GM21786 (cell line): ENCODE measurements at regions not wholly inside any gene's neighbourhood (a gene's known extent, or its start where the extent isn't known, plus 50 kb on each side); places are given as distances from the start of the nearest gene placed in this dataset.

Experiments
- ATAC-seq: cut with Tn5 transposase; IDR thresholded peaks from one replicate; pipeline ENCODE4 v1.9.1; 2021; ENCODE audit not compliant: unreplicated experiment

DNA sequence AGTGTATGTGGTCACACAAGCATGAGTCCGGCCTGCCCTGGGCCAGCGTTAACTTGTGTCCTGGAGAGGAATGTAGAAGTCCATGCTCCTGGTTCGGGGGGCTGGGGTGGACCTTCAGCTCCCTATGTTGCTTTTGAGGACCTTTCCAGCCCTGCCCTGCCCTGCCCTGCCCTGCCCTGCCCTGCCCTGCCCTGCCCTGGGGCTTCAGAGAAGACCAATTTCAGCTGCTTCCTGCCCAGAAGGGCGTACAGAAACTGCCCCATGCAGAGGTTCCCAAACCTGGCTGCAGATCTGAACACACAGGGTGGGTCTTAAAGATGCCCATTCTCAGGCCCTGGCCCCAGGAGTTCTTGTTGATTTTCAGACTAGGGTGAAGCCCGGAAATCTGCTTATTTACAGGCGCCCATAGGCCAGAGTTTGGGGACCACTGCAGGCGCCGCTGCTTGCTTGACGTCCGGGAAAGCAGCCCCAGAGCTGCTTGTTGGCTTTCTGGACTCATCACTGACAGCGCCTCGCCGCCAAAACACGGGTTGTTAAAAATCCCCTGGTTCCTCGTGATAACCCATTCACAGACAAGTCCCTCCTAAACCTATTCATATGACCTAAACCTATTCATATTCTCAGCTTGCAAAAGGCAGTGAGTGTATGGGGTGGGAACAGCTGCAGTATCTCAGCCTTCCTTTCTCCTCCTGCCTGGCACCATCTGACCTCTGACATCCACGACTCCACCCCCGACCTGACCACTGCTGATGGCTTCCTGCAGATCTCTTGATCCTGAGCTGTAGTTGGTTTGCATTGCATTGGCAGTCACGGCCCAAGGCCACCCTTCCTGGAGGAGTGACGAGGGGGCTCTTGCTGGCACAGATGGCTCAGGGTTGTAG, 198.3 kb downstream of the GLI2 start:
- ATAC-seq = no peak

DNA sequence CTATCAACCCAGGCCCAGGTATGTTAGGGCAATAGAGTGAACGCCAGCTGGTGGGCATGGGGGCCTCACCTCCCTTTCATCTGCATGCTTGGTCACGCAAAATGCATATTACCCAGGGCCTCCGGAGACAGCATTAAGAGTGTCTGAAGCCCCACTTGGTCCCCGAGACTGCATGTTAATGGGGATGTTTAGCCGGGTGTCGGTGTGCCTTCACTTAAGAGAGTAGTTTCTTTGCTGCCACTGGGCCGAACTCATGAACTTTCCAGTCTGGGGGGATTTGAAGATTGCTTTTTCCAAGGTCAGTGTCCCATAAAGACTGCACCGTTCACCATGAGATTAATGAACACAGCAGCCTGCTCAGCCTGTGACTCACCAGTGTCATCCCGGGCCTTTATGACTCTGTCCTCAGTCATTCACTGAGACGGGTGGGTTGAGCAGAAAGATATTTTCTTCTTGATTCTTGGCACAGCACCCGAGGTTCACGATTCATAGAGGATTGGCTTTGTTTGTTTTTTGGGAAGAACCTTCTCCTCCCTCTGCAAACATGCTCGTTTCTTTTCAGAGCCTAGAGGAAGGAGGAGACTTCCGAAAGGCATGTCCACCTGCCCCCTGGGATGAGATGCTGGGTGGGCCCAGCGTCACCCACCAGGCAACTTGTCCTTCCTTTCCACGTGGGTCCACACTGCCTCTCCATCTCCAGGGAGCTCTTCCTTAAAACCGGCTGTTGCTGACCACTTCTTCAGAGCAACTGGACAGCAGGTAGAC, 199.1 kb downstream of the GLI2 start:
- no peak for ATAC-seq

DNA sequence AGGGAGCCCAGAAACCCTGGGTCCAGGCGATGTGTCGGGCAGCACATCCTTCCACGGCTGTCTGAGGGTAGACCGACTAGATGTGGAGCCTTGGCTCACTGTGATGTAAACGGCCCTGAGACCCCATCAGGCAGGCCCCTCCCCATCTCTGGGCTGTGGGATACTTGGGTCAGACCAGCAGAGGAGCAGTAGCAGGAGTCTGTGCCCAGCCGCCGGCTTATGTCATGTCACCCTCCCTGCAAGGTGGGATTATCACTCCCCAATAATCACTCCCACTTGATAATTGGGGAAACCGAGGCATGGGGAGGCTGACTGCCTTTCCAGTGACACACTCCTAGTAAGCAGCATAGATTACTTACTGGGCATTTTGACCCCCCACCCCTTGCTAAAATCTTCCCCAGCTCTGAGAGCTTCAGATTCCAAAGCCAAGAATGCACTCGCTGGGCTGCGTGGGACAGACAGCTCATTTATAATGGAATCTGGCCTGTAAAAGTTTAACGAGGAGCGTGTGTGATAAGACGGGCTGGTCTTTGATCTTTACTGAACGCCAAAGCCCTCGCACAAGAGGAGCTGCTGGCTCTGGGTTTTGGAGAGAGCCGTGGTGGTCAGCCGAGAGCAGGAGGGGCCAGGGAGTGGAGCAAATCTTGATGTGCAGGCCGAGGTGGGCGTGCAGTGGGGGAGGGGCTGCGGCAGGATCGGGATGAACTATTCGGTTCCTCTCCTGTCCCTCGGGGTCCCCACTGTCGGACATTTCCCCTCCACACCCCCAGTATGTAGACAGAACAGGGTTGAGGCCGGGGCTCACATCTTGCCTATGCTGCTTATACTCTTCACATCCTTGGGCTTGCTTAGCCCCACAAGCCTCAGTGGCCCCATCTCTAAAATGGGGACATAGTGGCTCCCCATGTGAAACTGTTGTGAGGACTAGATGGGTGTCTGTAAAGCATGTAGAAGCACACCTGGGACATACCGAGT, 200.0 kb downstream of the GLI2 start:
- no peak for ATAC-seq

DNA sequence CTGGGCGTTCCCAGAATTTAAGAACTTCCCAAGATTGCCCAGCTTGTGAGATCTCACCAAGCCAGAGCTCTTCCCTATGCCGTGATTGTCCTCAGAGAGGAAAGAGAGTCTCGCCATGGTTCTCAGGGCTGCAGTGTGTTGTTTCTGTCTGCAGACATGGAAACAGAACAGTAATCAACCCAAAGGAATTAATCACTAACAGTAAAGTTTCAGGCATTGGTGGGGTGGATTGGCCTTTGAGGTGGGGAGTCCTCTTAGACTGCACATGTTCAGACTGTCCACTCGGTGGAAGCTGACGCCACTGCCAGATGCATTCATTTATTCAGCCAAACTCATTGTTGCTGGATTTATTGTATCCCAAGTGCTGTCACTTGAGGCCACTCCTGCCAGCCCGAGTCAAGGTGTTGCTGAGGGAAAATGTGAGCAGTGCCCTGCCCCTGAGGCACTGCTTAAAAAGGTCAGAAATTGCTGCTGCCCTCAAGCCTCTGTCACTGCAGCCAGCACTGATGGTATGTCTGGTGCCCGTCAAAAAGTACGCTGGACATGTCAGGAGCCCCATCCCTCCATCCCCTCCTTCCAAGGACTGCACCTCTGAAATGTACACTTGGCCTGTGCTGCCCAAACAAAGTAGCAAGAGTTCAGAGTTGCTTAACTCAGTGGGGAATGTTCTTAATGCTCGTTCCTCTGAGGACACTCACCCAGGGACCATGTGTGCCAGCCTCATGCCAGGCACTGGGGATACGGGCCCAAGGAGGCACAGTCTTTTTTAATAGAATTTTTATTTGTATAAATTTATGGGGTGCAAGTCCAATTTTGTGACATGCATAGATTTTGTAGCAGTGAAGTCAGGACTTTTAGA, 201.0 kb downstream of the GLI2 start:
- ATAC-seq = no peak

DNA sequence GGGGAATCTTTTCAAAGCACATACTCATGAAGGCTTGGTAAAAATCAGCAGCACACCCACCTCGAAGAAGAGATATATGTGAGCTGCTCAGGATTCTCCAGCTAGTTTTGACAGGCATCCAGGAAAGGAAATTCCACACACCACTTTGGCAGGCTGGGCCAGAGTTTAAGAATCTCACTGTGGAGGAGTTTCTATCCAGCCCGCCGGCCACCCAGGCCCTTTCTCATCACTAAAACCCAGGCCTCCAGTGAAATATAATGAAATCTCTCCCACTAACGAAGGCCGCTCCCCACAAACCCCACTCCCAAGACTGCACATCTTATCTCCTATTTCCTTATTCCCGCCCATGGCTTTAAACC, 202.0 kb downstream of the GLI2 start:
- no peak for ATAC-seq

DNA sequence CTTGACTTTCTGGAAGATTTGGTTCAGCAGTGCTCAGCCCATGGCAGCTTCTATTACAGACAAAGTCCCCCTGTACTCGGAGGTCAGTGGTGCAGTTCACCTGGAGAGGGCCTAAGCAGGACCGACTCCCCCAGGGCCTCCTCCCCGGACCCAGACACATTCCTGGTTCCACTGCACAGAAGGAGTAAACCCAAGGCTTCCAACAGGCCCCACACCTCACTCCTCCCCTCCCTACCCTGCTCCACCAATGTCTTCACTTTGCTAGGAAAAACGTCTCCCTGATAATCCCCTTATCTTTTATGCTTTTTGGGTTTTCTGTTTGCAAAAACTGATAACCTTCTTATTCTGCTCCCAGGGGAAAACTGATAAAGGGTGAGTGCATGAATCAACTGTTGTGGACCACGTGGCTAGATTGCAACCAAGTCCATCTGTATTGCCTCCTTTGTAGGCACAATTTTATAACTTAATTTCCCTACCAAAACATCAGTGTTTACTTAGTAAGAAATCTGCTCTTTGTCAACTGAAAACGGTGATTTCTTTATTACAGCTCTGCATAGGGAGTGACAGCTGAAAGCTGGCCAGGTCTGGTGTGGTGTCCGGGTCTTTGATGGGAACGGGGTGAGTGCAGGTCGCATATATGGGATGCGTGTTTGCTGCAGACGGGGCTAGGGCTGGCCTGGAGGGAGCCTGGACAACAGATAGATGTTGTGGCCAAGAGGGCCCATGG, 202.5 kb downstream of the GLI2 start:
- no peak for ATAC-seq

DNA sequence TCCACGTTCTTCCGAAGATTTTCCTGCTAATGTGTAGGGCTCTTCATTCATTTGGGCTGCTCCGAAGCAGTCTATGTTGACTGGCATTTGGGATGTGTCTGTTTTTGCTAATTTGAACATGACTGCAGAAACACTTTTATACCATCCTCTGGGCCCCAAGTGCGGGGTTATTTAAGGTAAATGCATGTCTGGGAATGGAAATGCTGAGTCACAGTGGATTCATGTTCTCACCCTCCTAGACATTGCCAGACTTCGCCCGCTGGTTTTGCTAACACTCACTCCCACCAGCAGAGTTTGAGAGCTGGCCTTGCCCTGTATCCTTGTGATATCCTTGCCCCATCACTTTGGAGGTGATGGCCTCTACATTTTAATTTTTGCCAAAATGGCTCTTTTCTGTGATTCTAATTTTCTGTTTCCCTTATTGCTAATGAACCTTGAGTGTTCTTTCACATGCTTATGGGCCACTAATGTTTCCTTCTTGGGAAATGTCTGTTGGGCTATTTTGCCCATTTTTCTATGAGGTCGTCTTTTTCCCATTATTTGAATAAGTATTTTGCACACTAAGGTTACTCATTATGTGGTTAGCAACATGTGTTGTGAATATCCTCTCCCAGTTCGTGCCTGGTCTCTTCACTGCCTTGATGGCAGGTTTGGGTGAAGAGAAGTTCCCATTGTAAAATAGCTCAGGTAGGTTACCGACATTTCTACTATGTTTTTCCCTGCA, 204.1 kb downstream of the GLI2 start:
- ATAC-seq = no peak

DNA sequence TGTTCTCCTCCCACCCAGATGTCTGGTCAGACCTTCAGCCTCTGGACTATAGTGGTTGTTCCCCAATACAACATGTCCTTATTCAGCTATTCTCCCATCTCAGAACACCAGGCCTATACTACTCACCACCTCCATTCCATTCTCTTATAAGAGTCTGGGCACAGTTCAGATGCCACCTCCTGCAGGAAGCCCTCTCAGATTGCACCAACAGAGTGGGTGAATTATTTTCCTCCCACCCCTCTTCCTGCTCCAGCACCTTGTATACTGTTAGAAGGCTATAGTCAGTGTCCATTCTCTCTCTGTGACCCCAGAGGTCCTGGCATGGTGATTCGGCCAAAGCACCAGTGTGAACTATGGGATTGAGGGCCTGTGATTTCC, 204.6 kb downstream of the GLI2 start:
- ATAC-seq = no peak

DNA sequence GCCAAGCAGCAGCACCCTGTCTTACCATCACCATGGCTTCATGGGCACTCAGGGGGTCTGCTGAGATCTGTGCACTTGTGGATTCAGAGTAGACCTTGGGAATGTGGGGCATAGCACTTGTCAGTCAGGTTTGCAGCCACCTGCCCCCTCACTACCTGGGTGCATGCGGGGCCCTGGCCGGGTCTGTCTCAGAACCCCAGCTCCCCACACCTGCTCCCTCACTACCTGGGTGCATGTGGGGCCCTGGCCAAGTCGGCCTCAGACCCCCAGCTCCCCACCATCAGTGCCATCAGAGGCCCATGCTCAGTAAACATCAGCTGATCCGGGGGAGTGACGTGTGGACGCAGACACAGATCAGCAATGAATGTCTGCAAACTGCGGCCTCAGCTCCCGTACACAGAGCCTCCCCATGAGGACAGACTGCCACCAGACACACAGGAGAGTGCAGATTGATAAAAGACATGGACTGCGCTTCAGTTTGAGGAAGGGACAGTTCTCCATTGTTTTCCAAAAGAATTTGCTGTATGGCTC, 205.1 kb downstream of the GLI2 start:
- no peak for ATAC-seq

DNA sequence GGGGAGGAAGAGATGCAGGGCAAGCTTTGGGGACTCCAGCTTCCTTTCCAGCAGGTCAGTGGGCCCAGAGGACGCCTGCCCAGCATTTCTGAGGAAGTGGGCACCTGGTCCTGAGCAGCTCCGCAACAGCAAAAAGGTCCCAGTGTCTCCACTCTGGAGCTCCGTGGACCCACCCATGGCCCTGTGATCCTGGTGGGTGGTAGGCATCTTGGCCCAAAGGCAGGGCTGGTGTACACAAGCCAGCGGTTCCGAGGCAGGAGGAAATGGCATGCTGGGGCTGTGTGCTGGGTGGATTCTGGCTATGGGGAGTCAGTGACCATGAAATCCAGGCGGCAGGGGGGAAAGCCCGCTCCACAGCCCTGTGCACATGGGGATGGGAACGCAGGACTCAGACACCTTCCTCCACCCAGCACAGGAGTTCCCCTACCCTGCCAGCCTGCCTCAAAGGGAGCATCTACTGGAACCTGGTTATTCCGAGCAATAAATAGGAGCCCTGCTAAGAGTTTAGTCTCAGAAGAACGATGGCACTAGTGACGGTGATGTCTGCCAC, 206.0 kb downstream of the GLI2 start:
- ATAC-seq = no peak

DNA sequence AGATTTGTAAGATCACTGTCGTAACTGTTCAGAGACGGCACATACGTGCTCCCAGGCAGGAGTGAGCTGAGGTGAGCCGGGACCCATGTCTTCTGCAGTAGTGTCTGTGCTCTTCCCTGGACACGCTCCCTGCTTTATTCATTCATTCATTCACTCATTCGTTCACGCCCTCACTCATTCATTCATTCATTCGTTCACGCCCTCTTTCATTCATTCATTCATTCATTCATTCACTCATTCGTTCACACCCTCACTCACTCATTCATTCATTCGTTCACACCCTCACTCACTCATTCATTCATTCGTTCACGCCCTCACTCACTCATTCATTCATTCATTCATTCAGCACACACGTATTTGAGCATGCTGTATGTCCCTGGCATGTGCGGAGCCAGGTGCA, 207.0 kb downstream of the GLI2 start:
- no peak for ATAC-seq

DNA sequence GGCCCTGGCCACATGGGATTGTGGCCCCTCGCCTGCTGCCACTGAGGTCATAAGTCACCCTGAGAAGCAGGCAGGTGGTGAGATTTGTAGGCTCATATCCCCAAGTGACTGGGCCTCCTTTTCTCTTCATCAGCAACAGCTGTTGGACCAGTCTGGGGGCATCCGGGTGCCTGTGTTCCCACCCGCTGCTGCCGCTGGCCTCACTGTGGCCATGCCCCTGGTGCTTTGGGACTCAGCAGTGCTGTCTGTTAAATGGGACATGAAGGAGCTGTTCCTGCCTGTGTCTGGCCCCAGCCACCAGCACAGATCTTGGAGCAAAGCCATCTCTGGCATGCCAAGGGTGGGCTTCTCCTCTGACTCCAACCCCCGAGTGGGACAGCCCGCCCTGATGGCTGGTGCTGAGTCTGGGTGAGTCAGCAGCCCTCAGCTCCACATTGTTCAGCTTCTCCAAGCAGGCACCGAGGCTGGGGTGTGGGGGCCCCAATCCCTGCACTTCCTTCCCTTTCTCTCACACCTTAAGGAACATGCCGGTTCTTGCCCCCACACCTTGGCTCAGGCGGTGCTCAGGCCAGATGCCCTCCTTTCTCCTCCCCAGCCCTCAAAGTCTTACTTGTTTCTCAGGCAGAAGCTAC, 207.9 kb downstream of the GLI2 start:
- ATAC-seq = no peak

DNA sequence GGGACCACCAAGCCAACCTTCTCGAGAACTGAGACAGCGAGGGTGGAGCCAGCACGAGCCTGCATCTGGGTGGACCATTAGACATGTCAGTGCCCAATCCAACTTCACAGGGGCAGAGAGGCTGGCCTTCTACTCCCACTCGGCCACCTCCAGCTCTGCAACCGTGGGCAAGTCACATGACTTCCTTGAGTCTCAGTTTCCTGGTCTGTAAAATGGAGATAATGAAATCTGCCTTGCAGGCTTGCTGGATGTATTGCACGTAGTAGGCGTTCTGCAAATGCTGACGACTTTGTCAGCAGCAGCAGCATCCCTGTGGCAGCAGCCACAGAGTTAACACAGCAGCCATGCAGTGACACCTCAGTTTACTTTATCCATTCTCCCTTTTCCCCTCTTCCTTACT, 208.9 kb downstream of the GLI2 start:
- ATAC-seq = no peak

DNA sequence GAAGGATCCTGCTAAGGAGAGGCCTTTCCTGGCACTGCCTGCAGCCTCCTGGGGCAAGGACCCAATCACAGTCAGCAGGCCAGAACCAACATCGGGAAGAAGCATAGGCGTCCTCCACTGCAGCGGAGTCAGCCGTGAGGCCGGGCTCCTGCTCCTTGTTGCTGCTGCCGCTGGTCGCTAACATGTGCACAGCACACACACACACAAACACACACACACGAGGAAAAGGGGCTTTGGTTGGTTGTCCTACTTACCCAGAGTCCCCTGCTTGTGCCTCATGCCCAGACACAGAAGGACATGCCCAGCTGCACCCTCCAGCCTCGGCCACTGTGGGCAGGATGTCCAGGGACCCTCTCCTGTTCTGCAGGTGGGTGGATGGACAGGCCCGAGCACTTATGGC, 209.4 kb downstream of the GLI2 start:
- no peak for ATAC-seq

DNA sequence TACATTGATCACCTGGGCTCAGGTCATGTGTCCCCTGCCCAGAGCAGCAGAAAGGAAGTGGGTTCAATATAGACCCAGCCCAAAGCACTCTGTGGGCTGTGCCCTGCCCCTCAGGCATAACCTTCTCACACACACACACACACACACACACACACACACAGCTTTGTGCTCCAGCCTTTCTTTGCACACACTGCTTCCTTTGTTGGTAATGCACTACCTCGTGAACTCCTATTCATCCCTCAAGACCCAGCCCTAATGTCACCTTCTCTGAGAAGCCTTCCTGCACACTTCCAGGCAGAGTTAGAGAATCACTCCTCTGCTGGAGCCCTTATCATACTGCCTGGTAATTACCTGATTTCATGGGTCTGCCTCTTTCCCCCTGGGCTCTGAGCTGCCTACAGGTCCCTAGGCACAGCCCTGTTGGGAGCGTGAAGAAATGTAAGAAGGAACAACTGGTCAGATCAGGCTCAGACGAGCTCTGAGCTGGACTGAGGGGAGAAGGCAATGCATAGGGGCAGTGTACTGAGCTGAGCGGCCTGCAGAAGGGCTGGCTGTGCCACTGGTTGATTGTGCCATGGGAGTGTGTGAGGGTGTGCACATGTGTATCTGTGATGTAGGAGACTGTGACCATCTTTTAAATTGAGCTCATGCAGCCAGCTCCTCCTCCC, 210.3 kb downstream of the GLI2 start:
- ATAC-seq = no peak

DNA sequence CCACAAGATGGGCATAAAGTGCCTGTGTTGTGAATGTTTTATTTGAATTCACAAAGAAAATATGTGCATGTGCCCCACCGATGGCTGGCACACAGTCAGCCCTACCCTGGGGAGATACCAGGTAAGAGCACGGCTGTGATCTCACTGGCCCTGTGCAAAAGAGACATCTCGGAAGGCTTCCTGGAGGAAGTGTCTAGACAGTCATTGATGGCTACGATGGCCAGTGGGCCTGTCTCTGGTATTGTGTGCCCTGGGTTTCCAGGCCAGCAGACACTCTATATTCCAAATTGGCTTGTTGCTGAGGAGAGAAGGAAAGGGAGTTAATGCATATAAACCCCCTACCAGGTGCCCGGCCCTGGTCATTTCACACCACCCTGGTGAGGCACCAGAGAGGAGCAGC, 211.7 kb downstream of the GLI2 start:
- no peak for ATAC-seq

DNA sequence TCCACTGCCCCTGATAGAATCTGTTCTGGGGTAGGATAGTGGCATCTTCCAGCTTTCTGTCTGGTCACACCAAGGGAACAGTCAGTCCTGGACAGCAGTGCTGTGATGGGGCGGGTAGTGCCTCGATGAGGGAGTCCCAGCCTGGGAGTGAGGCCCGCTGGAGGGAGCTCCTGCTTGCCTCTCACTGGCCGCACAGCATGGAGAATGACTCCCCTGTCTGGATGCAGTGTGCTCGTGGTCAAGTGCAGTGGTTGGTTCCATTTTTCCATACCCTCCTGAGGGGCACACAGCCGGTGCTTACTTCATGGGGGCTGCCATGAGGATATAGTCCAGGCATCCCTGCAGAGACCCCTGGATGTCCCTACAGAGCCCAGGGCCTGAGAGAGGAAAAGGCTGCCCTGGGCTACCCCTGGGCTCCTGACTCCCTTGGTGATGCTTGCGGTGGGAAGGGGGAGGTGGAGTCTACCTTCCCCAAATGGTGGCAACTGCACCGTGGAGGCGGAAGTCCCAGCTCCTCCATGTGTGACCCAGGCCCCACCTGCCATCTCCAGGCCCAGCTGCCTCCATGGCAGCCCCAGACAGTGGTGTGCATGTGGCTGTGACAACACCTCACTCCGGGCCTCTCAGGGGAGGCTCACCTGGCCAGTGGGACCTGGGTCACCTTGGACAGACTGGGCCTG, 212.5 kb downstream of the GLI2 start:
- no peak for ATAC-seq
